ENCODE measurements at regions not wholly inside any gene's neighbourhood (a gene's known extent, or its start where the extent isn't known, plus 50 kb on each side); places are given as distances from the start of the nearest gene placed in this dataset.

DNA sequence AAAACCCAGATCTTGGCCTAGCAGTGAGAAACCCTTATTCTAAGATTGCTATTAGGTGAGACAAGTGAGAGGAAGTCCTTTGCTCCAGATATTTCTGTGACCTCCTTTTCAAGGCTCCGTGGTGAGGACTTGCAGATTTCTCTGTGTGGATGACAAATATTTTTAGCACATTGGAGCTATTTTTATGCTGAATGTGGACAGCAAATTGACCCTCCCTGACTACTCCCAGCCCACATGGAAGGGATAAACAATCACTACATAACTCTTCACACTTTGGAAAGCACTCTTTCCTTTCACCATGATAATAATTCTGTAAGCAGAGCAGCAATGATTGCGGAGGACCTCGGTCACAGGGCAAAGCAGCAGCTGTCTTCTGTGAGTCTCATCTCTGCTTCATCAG lies 88.0 kb upstream of the ADGRF1 start:
- TF ChIP-seq, protein P1, sequence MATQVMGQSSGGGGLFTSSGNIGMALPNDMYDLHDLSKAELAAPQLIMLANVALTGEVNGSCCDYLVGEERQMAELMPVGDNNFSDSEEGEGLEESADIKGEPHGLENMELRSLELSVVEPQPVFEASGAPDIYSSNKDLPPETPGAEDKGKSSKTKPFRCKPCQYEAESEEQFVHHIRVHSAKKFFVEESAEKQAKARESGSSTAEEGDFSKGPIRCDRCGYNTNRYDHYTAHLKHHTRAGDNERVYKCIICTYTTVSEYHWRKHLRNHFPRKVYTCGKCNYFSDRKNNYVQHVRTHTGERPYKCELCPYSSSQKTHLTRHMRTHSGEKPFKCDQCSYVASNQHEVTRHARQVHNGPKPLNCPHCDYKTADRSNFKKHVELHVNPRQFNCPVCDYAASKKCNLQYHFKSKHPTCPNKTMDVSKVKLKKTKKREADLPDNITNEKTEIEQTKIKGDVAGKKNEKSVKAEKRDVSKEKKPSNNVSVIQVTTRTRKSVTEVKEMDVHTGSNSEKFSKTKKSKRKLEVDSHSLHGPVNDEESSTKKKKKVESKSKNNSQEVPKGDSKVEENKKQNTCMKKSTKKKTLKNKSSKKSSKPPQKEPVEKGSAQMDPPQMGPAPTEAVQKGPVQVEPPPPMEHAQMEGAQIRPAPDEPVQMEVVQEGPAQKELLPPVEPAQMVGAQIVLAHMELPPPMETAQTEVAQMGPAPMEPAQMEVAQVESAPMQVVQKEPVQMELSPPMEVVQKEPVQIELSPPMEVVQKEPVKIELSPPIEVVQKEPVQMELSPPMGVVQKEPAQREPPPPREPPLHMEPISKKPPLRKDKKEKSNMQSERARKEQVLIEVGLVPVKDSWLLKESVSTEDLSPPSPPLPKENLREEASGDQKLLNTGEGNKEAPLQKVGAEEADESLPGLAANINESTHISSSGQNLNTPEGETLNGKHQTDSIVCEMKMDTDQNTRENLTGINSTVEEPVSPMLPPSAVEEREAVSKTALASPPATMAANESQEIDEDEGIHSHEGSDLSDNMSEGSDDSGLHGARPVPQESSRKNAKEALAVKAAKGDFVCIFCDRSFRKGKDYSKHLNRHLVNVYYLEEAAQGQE (IDR thresholded peaks at IDR 0.05; ENCODE audit: insufficient read depth in 1 of 2, low read depth in 2 of 2, low read length in 2 of 2) = no peak
- no peak for TF ChIP-seq FOXP2 (optimal IDR thresholded peaks at IDR 0.05; ENCODE audit: borderline replicate concordance, extremely low read depth, extremely low read length, insufficient read depth)
- TF ChIP-seq POLR2AphosphoS5 (IDR thresholded peaks at IDR 0.05; ENCODE audit: low read depth, low read length) = no peak
- no peak for TF ChIP-seq SIN3A (IDR thresholded peaks at IDR 0.05; ENCODE audit: borderline replicate concordance, insufficient read depth, low read length)
- TF ChIP-seq TAF1 (IDR thresholded peaks at IDR 0.05; ENCODE audit: borderline replicate concordance, insufficient read depth, low read length) = no peak

DNA sequence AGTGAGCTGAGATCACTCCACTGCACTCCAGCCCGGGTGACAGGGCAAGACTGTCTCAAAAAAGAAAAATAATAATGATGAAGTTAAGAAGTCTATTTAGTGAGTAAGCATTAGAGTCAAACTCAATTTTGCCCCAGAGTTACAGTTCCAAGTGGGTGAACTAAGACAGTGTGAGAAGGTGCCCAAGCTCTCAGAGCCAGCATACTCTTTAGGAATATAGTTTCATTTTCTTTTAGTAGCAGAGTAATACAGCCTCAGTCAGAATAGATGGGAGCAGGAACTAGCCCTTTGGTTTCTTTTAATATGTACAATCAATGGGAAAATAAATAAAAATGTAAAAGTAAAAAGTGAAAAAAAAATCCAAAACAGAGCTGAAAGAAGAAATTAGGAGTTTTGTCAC lies 87.0 kb upstream of the ADGRF1 start:
- TF ChIP-seq POLR2AphosphoS5 (IDR thresholded peaks at IDR 0.05; ENCODE audit: low read depth, low read length) (no peak), FOXP2 (optimal IDR thresholded peaks at IDR 0.05; ENCODE audit: borderline replicate concordance, extremely low read depth, extremely low read length, insufficient read depth) (no peak), TAF1 (IDR thresholded peaks at IDR 0.05; ENCODE audit: borderline replicate concordance, insufficient read depth, low read length) (no peak), SIN3A (IDR thresholded peaks at IDR 0.05; ENCODE audit: borderline replicate concordance, insufficient read depth, low read length) (no peak)
- TF ChIP-seq, protein P1 (IDR thresholded peaks at IDR 0.05; ENCODE audit: insufficient read depth in 1 of 2, low read depth in 2 of 2, low read length in 2 of 2) = no peak

DNA sequence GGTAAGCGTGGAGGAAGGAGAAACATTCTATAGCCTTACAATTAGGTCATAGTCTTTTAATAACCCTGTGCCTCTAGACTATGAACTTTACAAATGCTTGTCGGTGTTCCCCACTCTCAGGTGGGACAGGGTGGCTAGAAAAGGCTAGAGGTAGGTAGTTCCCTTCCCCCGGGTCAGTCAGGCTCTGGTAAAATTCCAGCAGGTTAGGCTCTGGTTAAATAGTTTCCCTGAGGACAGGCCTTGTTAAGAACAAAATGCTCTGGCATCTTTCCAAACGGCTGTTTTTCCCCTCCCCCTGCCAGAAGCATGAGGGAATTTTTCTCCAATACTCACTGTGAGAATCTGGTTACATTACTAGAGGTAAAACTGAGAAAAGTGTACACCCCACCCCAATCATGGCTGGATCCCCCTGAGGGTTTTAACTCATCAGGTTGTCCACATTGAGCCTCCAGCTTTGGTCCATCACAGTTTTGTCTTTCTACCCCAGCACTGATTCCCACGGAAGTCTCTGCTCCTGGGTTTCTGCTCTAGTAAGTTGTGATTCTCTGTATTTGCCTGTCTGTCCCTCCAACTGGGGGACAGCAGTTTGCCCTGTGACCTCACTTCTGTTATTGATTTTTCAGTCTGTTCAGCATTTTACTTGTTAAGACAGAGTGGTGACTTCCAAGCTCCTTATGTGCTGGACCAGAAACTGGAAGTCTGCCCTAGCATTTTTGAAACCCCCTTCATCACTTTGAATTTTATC lies 84.7 kb upstream of the ADGRF1 start:
- TF ChIP-seq SIN3A (IDR thresholded peaks at IDR 0.05; ENCODE audit: borderline replicate concordance, insufficient read depth, low read length) (no peak), POLR2AphosphoS5 (IDR thresholded peaks at IDR 0.05; ENCODE audit: low read depth, low read length) (no peak), TAF1 (IDR thresholded peaks at IDR 0.05; ENCODE audit: borderline replicate concordance, insufficient read depth, low read length) (no peak), FOXP2 (optimal IDR thresholded peaks at IDR 0.05; ENCODE audit: borderline replicate concordance, extremely low read depth, extremely low read length, insufficient read depth) (no peak)
- TF ChIP-seq, protein P1 (IDR thresholded peaks at IDR 0.05; ENCODE audit: insufficient read depth in 1 of 2, low read depth in 2 of 2, low read length in 2 of 2) = no peak

DNA sequence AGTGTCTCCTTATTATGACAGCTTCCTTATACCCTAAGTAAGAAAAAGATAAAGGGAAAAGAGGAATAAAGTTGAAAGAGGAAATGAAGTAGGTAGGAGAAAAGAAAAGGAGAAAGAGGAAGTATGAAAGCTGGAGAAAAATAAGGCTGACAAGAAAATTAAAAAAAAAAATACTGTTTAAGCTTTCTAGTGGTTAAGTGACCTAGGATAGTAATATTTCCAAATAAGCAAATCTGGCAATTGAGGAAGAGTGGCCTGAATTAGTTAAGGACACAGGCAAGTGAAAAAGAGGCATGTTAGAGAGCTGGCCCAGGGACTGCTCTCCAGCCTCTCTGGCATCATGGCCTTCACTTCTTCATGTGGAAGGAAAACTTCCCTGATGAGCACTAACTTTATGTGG lies 76.5 kb upstream of the ADGRF1 start:
- no peak for TF ChIP-seq SIN3A (IDR thresholded peaks at IDR 0.05; ENCODE audit: borderline replicate concordance, insufficient read depth, low read length)

DNA sequence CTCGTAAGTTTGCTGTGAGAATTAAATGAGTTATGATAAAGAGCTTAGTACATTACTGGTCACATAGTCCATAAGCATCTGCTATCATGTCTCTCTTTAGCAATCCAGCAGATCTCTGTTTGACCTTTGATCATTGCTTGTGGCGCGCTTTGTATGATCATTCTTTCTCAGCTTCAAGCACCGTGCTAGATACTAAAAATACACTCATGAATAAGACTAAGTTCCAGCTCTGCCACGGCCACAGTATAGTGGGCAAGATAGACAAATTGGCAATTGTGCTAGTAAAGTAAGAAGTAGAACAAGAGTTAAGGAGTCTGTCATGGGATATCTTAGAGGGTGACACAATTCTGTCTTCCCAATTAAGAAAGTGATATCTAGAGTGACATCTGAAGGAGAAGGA lies 75.2 kb upstream of the ADGRF1 start:
- TF ChIP-seq FOXP2 (optimal IDR thresholded peaks at IDR 0.05; ENCODE audit: borderline replicate concordance, extremely low read depth, extremely low read length, insufficient read depth) = no peak
- no peak for TF ChIP-seq TAF1 (IDR thresholded peaks at IDR 0.05; ENCODE audit: borderline replicate concordance, insufficient read depth, low read length)
- TF ChIP-seq, protein P1 (IDR thresholded peaks at IDR 0.05; ENCODE audit: insufficient read depth in 1 of 2, low read depth in 2 of 2, low read length in 2 of 2) = no peak
- no peak for TF ChIP-seq POLR2AphosphoS5 (IDR thresholded peaks at IDR 0.05; ENCODE audit: low read depth, low read length)
- no peak for TF ChIP-seq SIN3A (IDR thresholded peaks at IDR 0.05; ENCODE audit: borderline replicate concordance, insufficient read depth, low read length)
